ENCODE measurements at regions not wholly inside any gene's neighbourhood (a gene's known extent, or its start where the extent isn't known, plus 50 kb on each side); places are given as distances from the start of the nearest gene placed in this dataset.
A peak's percentile ranks its signal among the peaks of the same experiment; 100 is the strongest.
"Not testable (repeated sequence)": the region's sequence is repeated elsewhere in the genome, so short reads cannot be mapped to it uniquely, and the experiment has no call there.

- TF ChIP-seq EP300 (IDR thresholded peaks at IDR 0.05; ENCODE audit: borderline replicate concordance in 1 of 2, low read depth in 2 of 2, low read length in 2 of 2) = no peak
- TF ChIP-seq RAD21 (IDR thresholded peaks at IDR 0.05 in 1 of 2, conservative IDR thresholded peaks at IDR 0.05 in 1 of 2; ENCODE audit: low read depth in 2 of 2, low read length in 2 of 2) = no peak
- no peak for TF ChIP-seq SAP30 (IDR thresholded peaks at IDR 0.05; ENCODE audit: insufficient read depth, insufficient replicate concordance, low read length)
- TF ChIP-seq RFX5 (IDR thresholded peaks at IDR 0.05; ENCODE audit: borderline replicate concordance, low read depth, low read length) = no peak
- TF ChIP-seq NRF1 (IDR thresholded peaks at IDR 0.05; ENCODE audit: low read depth, low read length) = no peak
Measured at GRCh38 chr6:169857343-169858292, 106.2 kb downstream of the ERMARD start (continued).

DNA sequence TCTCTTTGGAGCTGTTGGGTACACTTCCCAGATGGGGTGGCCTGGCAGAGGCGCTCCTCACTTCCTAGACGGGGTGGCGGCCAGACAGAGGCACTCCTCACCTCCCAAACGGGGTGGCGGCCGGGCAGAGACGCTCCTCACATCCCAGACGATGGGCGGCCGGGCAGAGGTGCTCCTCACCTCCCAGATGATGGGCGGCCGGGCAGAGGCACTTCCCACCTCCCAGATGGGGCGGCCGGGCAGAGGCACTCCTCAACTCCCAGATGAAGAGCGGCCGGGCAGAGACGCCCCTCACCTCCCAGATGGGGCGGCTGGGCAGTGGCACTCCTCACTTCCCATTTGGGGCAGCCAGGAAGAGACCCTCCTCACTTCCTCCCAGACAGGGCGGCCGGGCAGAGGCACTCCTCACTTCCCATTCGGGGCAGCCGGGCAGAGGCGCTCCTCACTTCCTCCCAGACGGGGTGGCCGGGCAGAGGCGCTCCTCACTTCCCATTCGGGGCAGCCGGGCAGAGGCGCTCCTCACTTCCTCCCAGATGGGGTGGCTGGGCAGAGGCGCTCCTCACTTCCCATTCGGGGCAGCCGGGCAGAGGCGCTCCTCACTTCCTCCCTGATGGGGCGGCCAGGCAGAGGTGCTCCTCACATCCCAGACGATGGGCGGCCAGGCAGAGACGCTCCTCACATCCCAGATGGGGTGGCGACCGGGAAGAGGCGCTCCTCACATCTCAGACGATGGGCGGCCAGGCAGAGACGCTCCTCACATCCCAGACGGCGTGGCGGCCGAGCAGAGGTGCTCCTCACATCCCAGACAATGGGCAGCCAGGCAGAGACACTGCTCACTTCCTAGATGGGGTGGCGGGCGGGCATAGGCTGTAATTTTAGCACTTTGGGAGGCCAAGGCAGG lies 105.3 kb downstream of the ERMARD start:
- peaks cover 17 to 32% of the 10 kb centered on the region in 2 experiments; a peak in 3 of 4 replicates for H3K9me3 ChIP-seq (ENCODE audit: insufficient read depth in 2 of 2, low read depth in 1 of 2, low read length in 1 of 2)
- H2BK5ac ChIP-seq (ENCODE audit: low read depth, low read length); H3K23me2 ChIP-seq (ENCODE audit: low read depth, low read length); H3K56ac ChIP-seq (replicated peaks; ENCODE audit: insufficient read length, low read depth, low read length); FAIRE-seq; CTCF ChIA-PET (ENCODE audit: partially characterized antibody); H2BK20ac ChIP-seq (ENCODE audit: low read length); H4K20me1 ChIP-seq (replicated peaks in 1 of 2; ENCODE audit: control insufficient read depth in 1 of 2, insufficient read depth in 2 of 2, low read length in 2 of 2); H3K18ac ChIP-seq (ENCODE audit: extremely low read depth, low read length); H3K79me1 ChIP-seq (ENCODE audit: low read depth, low read length); H4K5ac ChIP-seq (ENCODE audit: insufficient read length, low read depth, low read length); H2AFZ ChIP-seq (ENCODE audit: low read length); H3K4ac ChIP-seq (replicated peaks; ENCODE audit: insufficient read length, low read depth, low read length); H3K4me2 ChIP-seq (ENCODE audit: insufficient read depth in 1 of 2, low read depth in 2 of 2, low read length in 2 of 2); H3K14ac ChIP-seq (ENCODE audit: insufficient read length); H3K4me1 ChIP-seq (replicated peaks in 1 of 4; ENCODE audit: control insufficient read depth in 3 of 4, insufficient read depth in 4 of 4, low read length in 3 of 4); H2BK120ac ChIP-seq (replicated peaks; ENCODE audit: low read depth, low read length); H3K27me3 ChIP-seq (replicated peaks in 1 of 4; ENCODE audit: control insufficient read depth in 3 of 4, extremely low read depth in 1 of 4, insufficient read depth in 3 of 4, low read length in 3 of 4); H3K27ac ChIP-seq (ENCODE audit: low read depth, low read length); H2BK15ac ChIP-seq (ENCODE audit: low read length); H2BK12ac ChIP-seq (ENCODE audit: low read depth, low read length); POLR2A ChIA-PET (ENCODE audit: partially characterized antibody); H4K8ac ChIP-seq (ENCODE audit: extremely low read depth, insufficient read depth, low read length); H2AK5ac ChIP-seq (ENCODE audit: low read depth, low read length); H3K4me3 ChIP-seq (ENCODE audit: extremely low read depth in 1 of 4, insufficient read depth in 2 of 4, low read depth in 3 of 4, low read length in 4 of 4); H4K91ac ChIP-seq (replicated peaks; ENCODE audit: insufficient read length, low read length); H3K9ac ChIP-seq (replicated peaks in 1 of 4; ENCODE audit: extremely low read depth in 1 of 4, low read depth in 3 of 4, low read length in 3 of 4); H3K79me2 ChIP-seq (ENCODE audit: control insufficient read depth in 1 of 2, insufficient read depth in 2 of 2, low read length in 2 of 2); H3K36me3 ChIP-seq (ENCODE audit: control insufficient read depth in 2 of 4, insufficient read depth in 4 of 4, low read length in 3 of 4); H3K23ac ChIP-seq (ENCODE audit: insufficient read length): not testable (repeated sequence)
- DNase-seq (ENCODE audit: low read depth in 1 of 2, low spot score in 2 of 2) = peak in 1 of 2 experiments; percentile 31
- 95% methylated on average over 27 of the region's 49 CpGs; no CpG with 5 or more reads in 1 of the 2 experiments for WGBS, 2 experiments (ENCODE audit: extremely low coverage in 1 of 2, insufficient coverage in 1 of 2, insufficient read length in 1 of 2, insufficient replicate concordance in 2 of 2, low coverage in 1 of 2, low lambda C conversion rate in 2 of 2, missing lambda C conversion rate in 1 of 2)

Measured in H1 (cell line).